ENCODE measurements at regions not wholly inside any gene's neighbourhood (a gene's known extent, or its start where the extent isn't known, plus 50 kb on each side); places are given as distances from the start of the nearest gene placed in this dataset.

GRCh38 chr13:62299988-62300387 lies 884.3 kb upstream of the PCDH20 start:
- TF ChIP-seq, protein P1, sequence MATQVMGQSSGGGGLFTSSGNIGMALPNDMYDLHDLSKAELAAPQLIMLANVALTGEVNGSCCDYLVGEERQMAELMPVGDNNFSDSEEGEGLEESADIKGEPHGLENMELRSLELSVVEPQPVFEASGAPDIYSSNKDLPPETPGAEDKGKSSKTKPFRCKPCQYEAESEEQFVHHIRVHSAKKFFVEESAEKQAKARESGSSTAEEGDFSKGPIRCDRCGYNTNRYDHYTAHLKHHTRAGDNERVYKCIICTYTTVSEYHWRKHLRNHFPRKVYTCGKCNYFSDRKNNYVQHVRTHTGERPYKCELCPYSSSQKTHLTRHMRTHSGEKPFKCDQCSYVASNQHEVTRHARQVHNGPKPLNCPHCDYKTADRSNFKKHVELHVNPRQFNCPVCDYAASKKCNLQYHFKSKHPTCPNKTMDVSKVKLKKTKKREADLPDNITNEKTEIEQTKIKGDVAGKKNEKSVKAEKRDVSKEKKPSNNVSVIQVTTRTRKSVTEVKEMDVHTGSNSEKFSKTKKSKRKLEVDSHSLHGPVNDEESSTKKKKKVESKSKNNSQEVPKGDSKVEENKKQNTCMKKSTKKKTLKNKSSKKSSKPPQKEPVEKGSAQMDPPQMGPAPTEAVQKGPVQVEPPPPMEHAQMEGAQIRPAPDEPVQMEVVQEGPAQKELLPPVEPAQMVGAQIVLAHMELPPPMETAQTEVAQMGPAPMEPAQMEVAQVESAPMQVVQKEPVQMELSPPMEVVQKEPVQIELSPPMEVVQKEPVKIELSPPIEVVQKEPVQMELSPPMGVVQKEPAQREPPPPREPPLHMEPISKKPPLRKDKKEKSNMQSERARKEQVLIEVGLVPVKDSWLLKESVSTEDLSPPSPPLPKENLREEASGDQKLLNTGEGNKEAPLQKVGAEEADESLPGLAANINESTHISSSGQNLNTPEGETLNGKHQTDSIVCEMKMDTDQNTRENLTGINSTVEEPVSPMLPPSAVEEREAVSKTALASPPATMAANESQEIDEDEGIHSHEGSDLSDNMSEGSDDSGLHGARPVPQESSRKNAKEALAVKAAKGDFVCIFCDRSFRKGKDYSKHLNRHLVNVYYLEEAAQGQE (IDR thresholded peaks at IDR 0.05; ENCODE audit: low read depth): no peak
- TF ChIP-seq ATF3 (IDR thresholded peaks at IDR 0.05) (no peak), POLR2A (IDR thresholded peaks at IDR 0.05; ENCODE audit: borderline replicate concordance, extremely low read depth, insufficient read depth, insufficient read length) (no peak), CEBPB (IDR thresholded peaks at IDR 0.05; ENCODE audit: low read depth) (no peak), TCF7L2 (IDR thresholded peaks at IDR 0.05; ENCODE audit: borderline replicate concordance, extremely low read depth, insufficient read depth, insufficient read length) (no peak), POLR2AphosphoS5 (IDR thresholded peaks at IDR 0.05; ENCODE audit: low read depth, low read length) (no peak), CBX3 (IDR thresholded peaks at IDR 0.05; ENCODE audit: low read depth) (no peak), ELF1 (IDR thresholded peaks at IDR 0.05; ENCODE audit: borderline replicate concordance, low read depth) (no peak), EZH2 (IDR thresholded peaks at IDR 0.05) (no peak)
- no TSS peak for BruUV-seq (replicated peaks)
- ATAC-seq (no peak), DNase-seq (ENCODE audit: low read depth, low spot score) (no peak)
- no peaks in the 10 kb centered on the region for H3K27me3 ChIP-seq (ENCODE audit: insufficient read depth, low read length)
- no peak overlapping the region for H3K4me2 ChIP-seq (ENCODE audit: low read length)
- H3K9me3 ChIP-seq (ENCODE audit: control insufficient read depth in 1 of 2, insufficient read depth in 1 of 2, low read depth in 1 of 2, low read length in 2 of 2): no peaks in the 10 kb centered on the region
- H3K27ac ChIP-seq (ENCODE audit: low read depth, low read length): no peak overlapping the region
- H3K9me2 ChIP-seq (ENCODE audit: insufficient read depth): no peaks in the 10 kb centered on the region
- no peak overlapping the region for H3K4me3 ChIP-seq (replicated peaks in 1 of 2; ENCODE audit: low read depth in 1 of 2, low read length in 2 of 2)
- POLR2A ChIA-PET: no interaction called here
- RAD21 ChIA-PET (ENCODE audit: low non-redundant PET in 1 of 2, low total read pairs in 2 of 2, uncharacterized antibody in 2 of 2, unreplicated experiment in 2 of 2): no interaction called here
- H3K36me3 ChIP-seq (ENCODE audit: control insufficient read depth in 1 of 2, insufficient read depth in 2 of 2, low read length in 2 of 2): no peaks in the 10 kb centered on the region
- peak overlapping the region; percentile 22 for H2AFZ ChIP-seq (ENCODE audit: low read depth, low read length, poor library complexity, severe bottlenecking)
- no peak overlapping the region for H3K9ac ChIP-seq (ENCODE audit: low read length)
- no peaks in the 10 kb centered on the region for H3K79me2 ChIP-seq (ENCODE audit: insufficient read depth, low read length)
- intact Hi-C loops (cut with micrococcal nuclease): no loop called here
- CTCF ChIA-PET: no interaction called here
- H3K4me1 ChIP-seq (ENCODE audit: control insufficient read depth in 1 of 2, insufficient read depth in 2 of 2, low read length in 2 of 2): no peaks in the 10 kb centered on the region
- no peaks in the 10 kb centered on the region for H4K20me1 ChIP-seq (ENCODE audit: insufficient read depth)

Measured in HCT116 (cell line).